DMS53 treated with DMSO at 0.1 percent for 48 hours (cell line): ENCODE measurements at regions not wholly inside any gene's neighbourhood (a gene's known extent, or its start where the extent isn't known, plus 50 kb on each side); places are given as distances from the start of the nearest gene placed in this dataset.
"Not testable (repeated sequence)": the region's sequence is repeated elsewhere in the genome, so short reads cannot be mapped to it uniquely, and the experiment has no call there.

ENCODE experiments used
- DNase-seq: peaks from one replicate; lab custom pipeline; 2025; ENCODE audit not compliant: unreplicated experiment; lab: John Stamatoyannopoulos, UW

- DNase-seq: no peak
Measured at GRCh38 chr10:11668847-11669610, 57.6 kb upstream of the USP6NL start.

- DNase-seq: no peak
Measured at GRCh38 chr10:11667756-11668155, 56.3 kb upstream of the USP6NL start.

GRCh38 chr10:11663763-11664555, 52.5 kb upstream of the USP6NL start:
- no peak for DNase-seq

GRCh38 chr10:11663126-11663515, 51.7 kb upstream of the USP6NL start:
- DNase-seq: not testable (repeated sequence)

GRCh38 chr10:11661441-11661840, 50.0 kb upstream of the USP6NL start:
- no peak for DNase-seq
